ENCODE measurements at regions not wholly inside any gene's neighbourhood (a gene's known extent, or its start where the extent isn't known, plus 50 kb on each side); places are given as distances from the start of the nearest gene placed in this dataset.

DNA sequence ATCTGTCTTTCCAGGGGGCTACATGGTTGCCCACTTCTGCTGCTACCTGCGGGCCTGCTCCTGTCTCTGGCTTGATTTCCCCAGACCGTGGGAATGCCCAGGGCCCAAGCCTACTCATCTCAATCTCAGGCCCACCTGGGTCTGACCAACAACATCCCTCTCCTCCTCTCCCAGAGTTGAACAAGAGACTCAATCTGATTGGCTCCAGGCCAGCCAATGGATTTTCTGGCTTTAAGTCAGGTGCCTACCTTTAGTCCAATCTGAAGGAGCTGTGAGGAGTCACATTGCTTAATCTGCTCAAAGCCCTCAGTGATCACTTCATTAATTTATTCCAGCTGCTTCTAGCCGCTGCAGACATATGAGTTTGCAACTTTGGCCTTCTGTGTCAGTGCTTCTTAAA is 162.4 kb upstream of the KCNG1 start:
- H3K27me3 Mint-ChIP-seq, result peaks cover 24% of the 10 kb centered on the region
- intact Hi-C loops (cut with micrococcal nuclease), result no loop called here
- no peak overlapping the region for H3K4me3 Mint-ChIP-seq
- no peak overlapping the region for H3K4me2 ChIP-seq (replicated peaks; ENCODE audit: low read depth, low read length, poor library complexity, severe bottlenecking)
- no peak overlapping the region for H3K27ac Mint-ChIP-seq
- H4K20me1 ChIP-seq (ENCODE audit: control insufficient read depth, insufficient read depth, low read length, poor library complexity, severe bottlenecking), result no peaks in the 10 kb centered on the region
- H3K27ac ChIP-seq (ENCODE audit: low read length in 2 of 2), result no peak overlapping the region
- ATAC-seq (ENCODE audit: low read depth) (no peak), DNase-seq (no peak)
- WGBS (ENCODE audit: insufficient coverage), result 96% methylated on average over 3 of the region's 3 CpGs
- ChIA-PET POLR2A (no interaction called here), CTCF (interaction anchor here (1.0 kb wide), 1 partner anchor 9 kb away, joined by 3 read pairs; no protein-coding TSS in a partner anchor)
- H2AFZ ChIP-seq (ENCODE audit: insufficient read depth, low read depth, low read length, poor library complexity, severe bottlenecking), result no peak overlapping the region
- TF ChIP-seq, protein P1, sequence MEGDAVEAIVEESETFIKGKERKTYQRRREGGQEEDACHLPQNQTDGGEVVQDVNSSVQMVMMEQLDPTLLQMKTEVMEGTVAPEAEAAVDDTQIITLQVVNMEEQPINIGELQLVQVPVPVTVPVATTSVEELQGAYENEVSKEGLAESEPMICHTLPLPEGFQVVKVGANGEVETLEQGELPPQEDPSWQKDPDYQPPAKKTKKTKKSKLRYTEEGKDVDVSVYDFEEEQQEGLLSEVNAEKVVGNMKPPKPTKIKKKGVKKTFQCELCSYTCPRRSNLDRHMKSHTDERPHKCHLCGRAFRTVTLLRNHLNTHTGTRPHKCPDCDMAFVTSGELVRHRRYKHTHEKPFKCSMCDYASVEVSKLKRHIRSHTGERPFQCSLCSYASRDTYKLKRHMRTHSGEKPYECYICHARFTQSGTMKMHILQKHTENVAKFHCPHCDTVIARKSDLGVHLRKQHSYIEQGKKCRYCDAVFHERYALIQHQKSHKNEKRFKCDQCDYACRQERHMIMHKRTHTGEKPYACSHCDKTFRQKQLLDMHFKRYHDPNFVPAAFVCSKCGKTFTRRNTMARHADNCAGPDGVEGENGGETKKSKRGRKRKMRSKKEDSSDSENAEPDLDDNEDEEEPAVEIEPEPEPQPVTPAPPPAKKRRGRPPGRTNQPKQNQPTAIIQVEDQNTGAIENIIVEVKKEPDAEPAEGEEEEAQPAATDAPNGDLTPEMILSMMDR (IDR thresholded peaks at IDR 0.05), result no peak
- no peak for TF ChIP-seq EZH2 (IDR thresholded peaks at IDR 0.05; ENCODE audit: borderline replicate concordance, insufficient read depth, low read depth, low read length, poor library complexity, severe bottlenecking)
- H3K36me3 ChIP-seq (replicated peaks in 1 of 2; ENCODE audit: control extremely low read depth in 1 of 2, control insufficient read depth in 1 of 2, extremely low read depth in 1 of 2, insufficient read depth in 2 of 2, low read length in 1 of 2), result no peaks in the 10 kb centered on the region
- peaks cover 12 to 13% of the 10 kb centered on the region in 2 donors for H3K4me1 ChIP-seq (ENCODE audit: control insufficient read depth in 2 of 2, insufficient read depth in 2 of 2, low read length in 2 of 2)
- no peaks in the 10 kb centered on the region for H3K9me3 Mint-ChIP-seq (ENCODE audit: insufficient read depth)
- H3K4me1 Mint-ChIP-seq, result peaks cover 14% of the 10 kb centered on the region
- no peak overlapping the region for H3K9ac ChIP-seq (ENCODE audit: low read length)
- no peaks in the 10 kb centered on the region for H3K9me3 ChIP-seq (ENCODE audit: control extremely low read depth in 1 of 3, control insufficient read depth in 2 of 3, insufficient read depth in 1 of 3, low read length in 2 of 3)
- peaks cover 0 to 3% (median 0%) of the 10 kb centered on the region in 4 experiments for H3K27me3 ChIP-seq (replicated peaks in 1 of 4; ENCODE audit: control extremely low read depth in 1 of 4, control insufficient read depth in 3 of 4, insufficient read depth in 4 of 4, low read length in 3 of 4)
- H3K79me2 ChIP-seq (ENCODE audit: control insufficient read depth, insufficient read depth, low read length), result no peaks in the 10 kb centered on the region
- H3K4me3 ChIP-seq (ENCODE audit: control extremely low read depth in 1 of 5, extremely low read depth in 1 of 5, insufficient read depth in 1 of 5, low read depth in 2 of 5, low read length in 4 of 5), result no peak overlapping the region

GRCh38 chr20:51184289-51184688 is 161.4 kb upstream of the KCNG1 start:
- no peaks in the 10 kb centered on the region for H4K20me1 ChIP-seq (ENCODE audit: control insufficient read depth, insufficient read depth, low read length, poor library complexity, severe bottlenecking)
- H3K9me3 ChIP-seq (ENCODE audit: control extremely low read depth in 1 of 3, control insufficient read depth in 2 of 3, insufficient read depth in 1 of 3, low read length in 2 of 3), result no peaks in the 10 kb centered on the region
- TF ChIP-seq EZH2 (IDR thresholded peaks at IDR 0.05; ENCODE audit: borderline replicate concordance, insufficient read depth, low read depth, low read length, poor library complexity, severe bottlenecking), result no peak
- TF ChIP-seq, protein P1 (IDR thresholded peaks at IDR 0.05), result no peak
- no peaks in the 10 kb centered on the region for H3K9me3 Mint-ChIP-seq (ENCODE audit: insufficient read depth)
- peaks cover 33% of the 10 kb centered on the region for H3K27me3 Mint-ChIP-seq
- ChIA-PET CTCF (no interaction called here), POLR2A (no interaction called here)
- intact Hi-C loops (cut with micrococcal nuclease), result no loop called here
- WGBS (ENCODE audit: insufficient coverage), result 80% methylated on average over 1 of the region's 2 CpGs
- peaks cover 0 to 5% (median 1%) of the 10 kb centered on the region in 4 experiments for H3K27me3 ChIP-seq (replicated peaks in 1 of 4; ENCODE audit: control extremely low read depth in 1 of 4, control insufficient read depth in 3 of 4, insufficient read depth in 4 of 4, low read length in 3 of 4)
- no peaks in the 10 kb centered on the region for H3K36me3 ChIP-seq (replicated peaks in 1 of 2; ENCODE audit: control extremely low read depth in 1 of 2, control insufficient read depth in 1 of 2, extremely low read depth in 1 of 2, insufficient read depth in 2 of 2, low read length in 1 of 2)
- ATAC-seq (ENCODE audit: low read depth) (no peak), DNase-seq (no peak)
- peaks cover 3 to 4% of the 10 kb centered on the region in 2 donors for H3K4me1 ChIP-seq (ENCODE audit: control insufficient read depth in 2 of 2, insufficient read depth in 2 of 2, low read length in 2 of 2)
- no peak overlapping the region for H3K4me3 Mint-ChIP-seq
- H3K79me2 ChIP-seq (ENCODE audit: control insufficient read depth, insufficient read depth, low read length), result no peaks in the 10 kb centered on the region
- no peak overlapping the region for H2AFZ ChIP-seq (ENCODE audit: insufficient read depth, low read depth, low read length, poor library complexity, severe bottlenecking)
- no peak overlapping the region for H3K27ac Mint-ChIP-seq
- no peak overlapping the region for H3K27ac ChIP-seq (ENCODE audit: low read length in 2 of 2)
- H3K9ac ChIP-seq (ENCODE audit: low read length), result no peak overlapping the region
- peaks cover 4% of the 10 kb centered on the region for H3K4me1 Mint-ChIP-seq
- H3K4me3 ChIP-seq (ENCODE audit: control extremely low read depth in 1 of 5, extremely low read depth in 1 of 5, insufficient read depth in 1 of 5, low read depth in 2 of 5, low read length in 4 of 5), result no peak overlapping the region
- no peak overlapping the region for H3K4me2 ChIP-seq (replicated peaks; ENCODE audit: low read depth, low read length, poor library complexity, severe bottlenecking)
